Lung microvascular endothelial cell (primary cell): ENCODE measurements at regions not wholly inside any gene's neighbourhood (a gene's known extent, or its start where the extent isn't known, plus 50 kb on each side); places are given as distances from the start of the nearest gene placed in this dataset.

Experiments used
- DNase-seq, 2 donors: peaks; one replicate each; pipeline versions ENCODE4 v3.0.0 to v3.0.0-alpha.2; 2010; ENCODE audit warnings: low read depth in 2 of 2

DNA sequence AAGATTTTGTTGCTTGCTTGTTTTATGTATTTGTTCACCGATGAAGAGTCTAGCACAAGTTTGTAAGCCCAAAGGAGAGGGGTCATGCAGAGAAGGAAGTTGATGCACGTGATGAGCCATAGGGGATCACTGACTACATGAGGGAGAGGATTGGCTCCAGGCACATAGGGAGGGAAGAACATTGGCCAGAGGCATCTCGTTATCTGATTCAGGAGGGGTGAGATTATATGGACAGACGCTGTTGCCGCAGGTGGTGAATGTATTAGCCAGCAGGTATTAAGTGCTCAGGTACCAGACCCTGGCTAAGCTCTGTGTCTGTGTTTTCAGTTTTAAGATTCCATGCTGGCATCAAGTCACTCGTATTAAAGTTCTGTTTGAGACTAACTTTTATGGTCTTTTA is 91.8 kb upstream of the CHST9 start:
- no peak for DNase-seq

DNA sequence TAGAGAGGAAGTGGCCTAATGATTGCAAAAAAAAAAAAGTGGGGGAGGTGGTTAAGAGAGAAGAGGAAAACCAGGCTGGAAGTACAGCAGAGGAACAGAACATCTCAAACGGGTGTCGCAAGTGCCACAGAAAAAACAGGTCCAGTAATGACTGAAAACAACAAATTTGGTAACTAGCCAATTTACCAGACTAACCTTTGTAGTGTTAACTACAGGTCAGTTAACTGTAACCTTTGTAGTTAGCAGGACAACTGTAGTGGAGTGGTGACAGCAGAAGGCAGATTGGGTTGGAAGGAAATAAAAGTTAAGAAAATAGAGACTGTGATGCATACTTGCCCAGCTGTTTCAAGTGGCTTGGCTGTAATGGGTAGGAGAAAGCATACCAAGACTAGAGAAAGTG is 91.4 kb upstream of the CHST9 start:
- no peak for DNase-seq

DNA sequence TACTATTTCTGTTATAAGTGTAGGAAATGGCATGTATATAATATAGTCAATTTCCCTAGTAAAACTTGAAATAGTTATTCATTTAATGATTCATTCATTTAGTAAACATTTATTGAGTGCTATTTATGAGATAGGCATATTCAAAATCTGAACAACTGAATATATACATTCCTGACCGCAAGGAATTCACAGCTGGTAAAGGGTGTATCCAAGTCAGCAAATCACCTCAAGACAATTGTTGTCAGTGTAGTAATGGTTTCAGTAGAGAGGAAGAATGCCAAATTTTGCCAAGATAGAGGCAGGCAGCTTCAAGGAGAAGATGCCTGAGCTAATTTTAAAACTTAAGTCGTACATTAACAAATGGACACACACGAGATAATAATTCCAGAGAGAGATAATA is 89.8 kb upstream of the CHST9 start:
- no peak for DNase-seq

DNA sequence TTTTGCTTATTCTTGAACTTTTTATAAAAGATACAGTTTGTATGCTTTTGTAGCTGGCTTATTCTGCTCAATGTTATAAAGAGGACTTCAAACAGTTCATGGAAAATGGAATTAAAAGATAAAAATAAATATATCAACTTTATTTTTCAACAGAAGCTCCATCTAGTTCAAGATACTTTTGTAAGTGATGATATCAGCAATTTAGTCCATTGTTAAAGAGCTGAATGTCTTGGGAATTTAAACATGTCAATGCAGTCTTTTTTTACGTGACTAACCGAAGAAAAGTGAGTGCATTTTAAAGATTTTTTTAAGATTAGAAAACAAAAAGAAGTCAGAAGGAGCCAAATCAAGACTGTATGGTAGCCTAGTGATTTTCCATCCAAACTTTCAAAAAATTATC is 85.4 kb upstream of the CHST9 start:
- DNase-seq, result no peak

DNA sequence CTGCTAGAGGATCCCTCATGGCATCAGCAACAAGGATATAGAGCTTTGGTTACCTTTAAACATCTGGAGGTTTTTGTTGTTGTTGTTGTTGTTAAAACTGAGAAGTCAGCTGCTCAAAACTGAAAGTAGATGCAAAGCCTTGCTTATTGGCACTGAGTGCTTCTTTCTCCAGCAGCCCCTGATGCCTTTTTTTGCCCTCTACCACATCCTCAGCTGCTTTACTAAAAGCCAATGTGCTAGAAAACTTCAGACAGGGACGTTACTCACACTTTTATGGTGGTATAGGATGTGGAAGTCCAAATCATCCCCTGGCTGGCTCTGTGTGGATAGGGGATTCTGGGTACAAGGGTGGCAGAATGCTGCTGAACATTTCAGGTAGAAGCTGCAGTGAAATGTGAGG is 78.3 kb upstream of the CHST9 start:
- DNase-seq, result no peak

DNA sequence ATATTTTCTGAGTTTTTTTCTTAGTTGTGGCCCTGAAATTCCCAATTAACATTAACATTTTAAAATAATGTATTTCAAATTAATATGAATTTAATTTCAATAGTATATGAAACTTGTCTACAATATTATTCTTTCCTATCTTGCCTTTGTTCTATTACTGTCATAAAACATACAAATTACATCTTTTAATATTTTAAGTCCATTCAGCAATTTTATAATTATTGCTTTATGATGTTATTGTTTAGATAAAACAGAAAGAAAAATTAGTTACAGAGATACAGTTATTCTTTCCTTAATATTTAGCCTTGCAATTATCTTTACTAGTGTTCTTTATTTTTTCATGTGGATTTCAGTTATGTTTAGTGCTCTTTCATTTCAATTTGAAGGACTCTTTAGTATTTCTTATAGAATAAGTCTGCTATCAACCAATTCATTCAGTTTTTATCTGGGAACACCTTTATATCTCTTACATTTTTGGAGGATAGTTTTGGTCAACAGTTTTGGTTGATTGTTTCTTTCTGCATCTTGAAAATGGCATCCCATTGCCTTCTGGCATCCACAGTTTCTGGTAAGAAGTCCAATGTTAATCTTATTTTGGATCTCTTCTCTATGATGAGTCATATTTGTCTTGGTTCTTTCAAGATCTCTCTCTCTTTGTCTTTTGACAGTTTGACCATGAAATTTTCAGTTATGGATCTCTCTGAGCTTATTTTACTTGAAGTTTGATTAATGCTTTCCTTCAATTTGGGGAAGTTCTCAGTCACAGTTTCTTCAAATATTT is 76.9 kb upstream of the CHST9 start:
- no peak for DNase-seq

DNA sequence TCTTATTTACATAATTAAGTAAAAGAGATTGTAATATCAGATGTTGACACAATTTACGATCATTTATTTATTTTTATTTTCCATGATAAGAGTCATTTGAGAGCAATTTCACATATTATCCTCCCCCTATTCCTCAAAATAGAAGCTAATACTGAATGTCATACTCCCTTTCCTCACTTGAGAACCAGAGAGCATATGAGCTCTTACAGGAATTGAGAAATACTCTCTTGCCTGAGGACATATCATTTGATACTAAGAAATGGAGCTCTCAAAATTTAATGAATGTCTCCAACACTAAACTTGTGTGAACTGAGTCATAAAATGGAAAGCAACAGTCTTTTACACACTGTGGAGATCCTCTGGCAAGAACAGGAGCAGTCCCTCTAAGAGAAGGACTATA is 68.5 kb upstream of the CHST9 start:
- DNase-seq, result no peak

DNA sequence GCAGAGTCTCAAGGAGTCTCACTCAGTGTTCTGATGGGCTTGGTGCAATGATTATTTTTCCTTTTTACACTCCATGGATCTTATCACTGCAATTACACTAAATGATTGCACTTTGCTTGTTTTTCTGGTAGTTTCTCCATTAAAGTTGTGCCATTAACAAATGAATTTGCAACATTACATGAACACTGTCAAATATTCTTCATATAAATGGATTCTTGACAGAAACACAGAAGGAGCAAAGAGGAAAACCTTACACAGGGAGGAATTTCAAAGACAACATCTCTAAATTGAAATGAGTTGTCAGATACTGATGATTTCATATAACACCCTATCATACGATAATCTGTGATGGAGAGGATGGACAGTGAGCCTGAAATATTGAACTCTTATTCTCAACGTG is 65.4 kb upstream of the CHST9 start:
- no peak for DNase-seq

DNA sequence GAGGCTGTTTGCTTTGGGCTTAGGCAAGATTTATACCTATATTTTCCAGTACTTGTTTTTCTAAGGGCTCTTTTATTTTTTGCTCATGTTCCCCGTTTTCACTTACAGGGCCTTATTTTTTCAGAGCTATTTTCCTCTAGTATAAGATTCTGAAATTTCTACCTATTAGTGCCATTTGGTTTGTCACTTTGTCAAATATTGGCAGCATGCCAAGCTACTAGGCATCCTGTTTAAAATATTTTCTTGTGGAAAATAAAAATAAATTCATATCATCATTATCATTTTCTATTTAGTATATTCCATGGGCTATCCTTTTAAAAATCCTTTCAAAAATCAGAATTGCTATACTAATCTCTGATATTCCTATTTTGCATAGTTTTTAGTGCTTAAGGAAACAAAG is 64.8 kb upstream of the CHST9 start:
- DNase-seq, result no peak

DNA sequence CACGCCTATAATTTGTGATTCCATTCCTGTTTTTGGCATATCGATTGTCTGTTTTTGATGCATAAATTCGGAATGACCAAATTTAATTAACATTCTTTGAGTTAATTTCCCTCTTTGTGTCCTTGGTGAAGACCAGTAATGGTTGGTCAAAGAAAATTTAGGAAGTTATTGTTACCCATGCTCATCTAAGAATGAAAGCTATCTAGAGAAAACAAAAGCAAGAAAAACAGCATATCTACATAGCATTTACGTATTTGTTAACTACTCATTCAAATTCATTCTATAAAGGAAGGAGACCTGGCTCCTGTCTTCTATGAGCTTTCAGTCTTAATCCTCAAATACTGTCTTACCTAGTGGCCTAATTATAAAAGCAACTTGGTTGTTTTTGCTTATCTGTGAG is 59.2 kb upstream of the CHST9 start:
- no peak for DNase-seq

DNA sequence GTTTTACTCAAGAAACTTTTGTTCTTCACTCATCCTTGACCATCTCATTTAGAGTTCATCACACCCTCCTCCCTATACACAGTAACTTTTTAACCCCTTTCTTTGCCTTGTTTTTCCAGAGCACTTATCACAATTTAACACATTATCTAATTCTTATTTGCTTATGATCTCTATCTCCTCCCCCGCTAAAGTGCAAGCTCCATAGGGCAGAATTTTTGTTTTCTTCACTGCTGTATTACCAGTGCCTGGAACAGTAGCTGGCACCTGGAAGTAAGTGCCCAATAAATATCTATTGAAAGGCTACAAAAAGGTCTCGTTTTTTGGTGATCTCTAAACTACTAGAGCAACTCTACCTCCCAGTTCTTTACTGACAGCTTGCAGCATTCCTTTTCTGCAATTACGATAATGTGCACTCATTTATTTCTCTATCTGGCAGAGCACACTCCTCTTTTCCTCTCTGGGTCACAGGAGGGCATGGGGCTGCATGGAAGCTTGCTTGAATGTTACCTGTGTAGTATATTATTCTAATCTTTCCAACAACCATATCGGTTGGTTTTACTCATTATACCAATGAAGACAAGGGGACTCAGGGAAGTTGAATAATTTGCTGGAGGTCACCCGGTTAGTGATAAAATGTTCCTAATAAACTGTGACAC is 57.4 kb upstream of the CHST9 start:
- DNase-seq, result no peak

DNA sequence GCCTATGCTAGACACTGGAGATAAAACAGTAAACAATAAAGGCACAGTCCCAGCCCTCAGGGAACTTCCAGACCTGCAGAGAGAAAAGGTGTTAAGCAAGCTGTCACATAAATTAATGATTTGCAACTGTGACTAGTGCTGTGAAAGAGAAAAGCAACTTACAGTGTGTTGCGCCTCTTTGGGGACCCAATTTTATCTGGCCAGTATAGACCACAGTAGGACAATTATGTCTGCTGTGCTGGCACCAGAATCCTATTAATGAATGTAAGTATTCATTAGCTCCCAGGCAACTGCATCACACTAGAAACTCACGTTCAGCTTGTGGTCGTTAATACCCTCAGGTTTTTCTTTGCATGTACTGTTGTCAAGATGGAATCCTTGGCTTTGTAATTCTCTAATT is 55.3 kb upstream of the CHST9 start:
- no peak for DNase-seq

DNA sequence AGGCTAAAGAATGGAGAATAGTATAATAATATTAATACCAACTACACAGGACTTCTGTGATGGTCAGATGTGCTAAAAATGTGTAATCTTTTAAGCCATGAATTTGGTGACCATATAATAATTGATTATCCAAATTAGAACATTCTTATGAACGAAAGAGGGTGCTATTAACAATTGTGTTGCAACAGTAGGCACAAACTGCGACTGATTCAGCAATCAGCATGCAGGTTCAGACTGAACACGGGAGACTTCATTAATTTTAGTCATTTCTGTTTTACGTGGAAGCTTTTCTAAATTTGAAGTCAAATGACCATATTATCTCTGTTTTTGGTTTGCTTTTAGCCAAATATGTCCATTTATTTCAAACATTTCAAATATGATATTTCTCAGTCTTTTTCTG is 54.6 kb upstream of the CHST9 start:
- DNase-seq, result no peak

DNA sequence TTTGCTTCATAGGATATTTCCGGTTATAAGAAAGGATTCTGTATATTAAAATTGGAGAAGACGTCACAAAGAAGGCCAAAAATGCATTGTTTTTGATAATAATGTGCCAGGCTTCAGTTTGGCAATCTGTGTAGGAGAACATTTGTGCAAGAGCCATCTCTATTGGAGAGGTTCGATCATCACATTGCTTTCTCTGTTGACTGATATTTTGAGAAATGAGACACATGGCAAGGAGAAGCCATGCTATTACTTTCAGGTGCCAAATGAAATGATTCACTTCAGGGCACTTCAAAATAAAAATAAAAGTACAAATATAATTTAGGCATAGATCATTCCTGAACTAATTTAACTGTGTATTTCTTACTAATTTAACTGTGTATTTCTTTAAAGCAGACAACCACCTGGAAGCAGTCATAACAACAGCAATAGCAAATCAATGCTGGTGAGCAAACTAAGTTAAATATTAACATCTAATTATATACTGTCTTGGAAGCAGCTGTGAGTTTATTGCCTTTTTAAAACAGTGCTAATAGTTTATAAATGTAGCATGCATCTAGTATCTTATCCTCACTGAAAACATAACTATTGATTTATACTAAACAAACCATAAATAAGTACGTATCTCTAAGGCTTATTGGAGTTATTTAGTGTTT is 50.2 kb upstream of the CHST9 start:
- no peak for DNase-seq
